A172 (cell line): ENCODE measurements at regions not wholly inside any gene's neighbourhood (a gene's known extent, or its start where the extent isn't known, plus 50 kb on each side); places are given as distances from the start of the nearest gene placed in this dataset.
A peak's percentile ranks its signal among the peaks of the same experiment; 100 is the strongest.

Experiments used
- DNase-seq: peaks from one replicate; pipeline ENCODE4 v3.0.0-alpha.2; 2015; ENCODE audit warnings: low spot score

DNA sequence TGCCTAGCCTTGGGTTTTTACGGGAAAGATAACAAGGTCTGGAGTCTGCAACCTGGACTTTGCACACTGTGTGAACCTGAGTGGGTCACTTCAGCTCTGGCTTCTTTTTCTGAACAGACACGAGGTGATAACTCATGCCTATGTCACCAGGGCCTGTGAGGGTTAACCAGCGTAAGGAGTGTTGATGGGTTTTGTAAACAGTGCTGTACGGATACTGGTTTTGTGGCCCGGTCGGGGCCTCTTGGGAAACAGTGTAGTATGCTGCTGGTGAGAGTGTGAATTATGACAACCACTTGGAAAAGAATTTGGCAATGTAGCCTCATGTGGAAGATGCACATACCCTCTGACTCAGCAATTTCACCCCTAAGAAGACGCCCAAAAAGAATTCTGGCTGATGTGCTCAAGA lies 266.8 kb downstream of the MN1 start:
- DNase-seq, result peak; percentile 5

DNA sequence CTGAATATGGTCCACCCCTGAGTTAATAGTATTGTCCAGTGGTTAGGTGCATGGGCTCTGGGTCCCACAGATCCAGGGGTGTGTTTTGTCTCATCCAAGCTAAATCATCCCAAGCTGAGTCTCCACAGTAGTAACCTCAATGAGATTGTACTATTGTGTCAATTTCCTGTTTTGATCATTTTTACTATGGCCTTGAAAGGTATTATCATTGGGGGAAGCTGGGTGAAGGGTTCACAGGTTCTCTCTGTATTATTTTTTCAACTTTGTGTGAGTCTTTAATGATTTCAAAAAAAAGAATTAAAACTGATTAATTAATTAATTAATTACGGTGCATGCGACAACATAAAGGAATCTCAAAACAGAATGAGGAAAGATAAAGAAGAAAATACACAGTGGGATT lies 266.1 kb downstream of the MN1 start:
- no peak for DNase-seq

DNA sequence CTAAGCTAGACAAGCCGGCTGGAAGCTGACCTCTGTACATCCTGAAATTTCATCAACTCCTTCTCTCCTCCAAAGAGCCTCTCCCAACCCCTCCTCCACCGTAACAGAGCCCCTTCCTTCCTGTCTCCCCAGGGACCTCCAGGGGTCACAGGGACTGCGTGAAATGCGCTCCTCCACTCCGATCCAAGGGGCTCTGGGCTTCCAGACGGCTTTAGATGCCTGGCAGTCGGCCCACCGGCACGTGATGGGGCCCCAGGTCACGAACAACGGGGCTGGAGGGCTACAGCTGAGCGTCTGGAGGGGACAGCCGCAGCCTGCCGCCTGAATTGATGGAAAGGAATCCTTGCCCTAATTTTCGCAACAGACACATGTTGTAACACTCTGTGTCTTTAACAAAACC lies 264.1 kb downstream of the MN1 start:
- DNase-seq, result no peak

DNA sequence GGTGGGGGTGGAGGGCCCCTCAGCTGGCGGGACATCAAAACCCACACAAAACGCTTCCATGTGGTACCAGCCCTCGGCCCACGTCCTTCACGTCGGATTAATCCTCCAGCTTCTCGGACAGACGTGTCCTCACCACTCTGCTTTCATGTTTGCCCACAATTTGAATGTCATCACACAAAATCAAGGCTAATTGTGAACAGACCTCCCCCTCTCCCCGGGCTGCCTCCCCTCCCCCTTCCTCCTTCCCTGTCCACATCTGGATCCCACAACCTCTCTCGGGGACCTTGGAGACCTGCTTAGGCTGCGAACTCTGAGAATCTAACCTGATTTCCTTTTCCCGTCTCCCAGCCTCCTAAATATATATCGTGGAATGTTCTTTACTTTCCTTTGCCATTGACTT lies 262.9 kb downstream of the MN1 start:
- DNase-seq, result no peak

DNA sequence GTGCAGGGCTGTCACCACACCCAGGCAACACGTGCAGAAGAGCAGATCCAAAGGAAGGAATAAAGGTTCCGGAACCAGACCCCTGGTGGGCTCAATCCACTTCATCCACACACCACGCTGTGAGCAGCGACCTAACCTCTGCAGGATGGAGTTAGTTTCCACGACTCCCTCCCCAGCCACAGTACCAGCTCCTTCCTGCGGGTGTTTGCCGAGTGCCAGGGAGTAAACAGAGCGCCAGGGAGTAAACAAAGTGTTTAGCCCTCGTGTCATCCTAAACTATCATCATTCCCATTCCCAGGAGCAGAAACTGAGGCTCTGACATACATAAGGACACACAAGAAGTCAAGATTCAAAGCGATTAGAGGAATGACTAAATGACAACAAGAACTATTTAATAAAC lies 261.3 kb downstream of the MN1 start:
- no peak for DNase-seq

DNA sequence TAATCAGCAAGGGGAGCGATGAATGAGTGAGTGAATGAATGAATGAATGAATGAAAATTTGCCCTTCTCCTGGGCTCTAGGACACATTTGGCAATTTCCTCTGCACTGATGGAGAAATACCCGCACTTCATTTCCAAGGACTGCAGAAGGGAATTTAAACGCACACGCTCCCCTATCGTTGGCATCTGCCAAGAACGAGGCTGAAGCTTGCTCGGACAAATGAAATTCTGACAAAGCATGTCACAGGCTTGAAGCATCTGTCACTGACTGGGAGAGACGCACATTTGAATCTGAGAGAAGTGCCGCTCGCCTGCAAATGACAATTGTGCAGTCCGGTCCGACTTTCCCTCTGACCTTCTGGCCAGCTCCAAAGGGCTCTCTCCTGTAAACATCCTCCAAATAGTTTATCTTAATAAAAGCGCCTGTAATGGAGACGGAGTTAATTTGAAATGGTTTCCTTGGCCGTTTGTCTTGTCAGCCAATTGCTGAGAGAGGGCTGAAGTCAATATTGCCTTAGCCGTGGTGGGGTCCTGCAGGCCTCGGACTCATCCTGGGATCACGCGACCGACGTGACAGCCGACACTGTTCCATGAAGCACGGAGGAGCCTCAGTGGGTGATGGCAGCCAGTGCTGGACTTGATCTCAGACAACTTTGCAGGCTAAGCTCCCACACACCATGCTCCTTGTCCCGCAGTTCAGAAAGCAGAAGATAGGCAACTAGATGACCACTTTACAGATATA lies 260.7 kb downstream of the MN1 start:
- no peak for DNase-seq

DNA sequence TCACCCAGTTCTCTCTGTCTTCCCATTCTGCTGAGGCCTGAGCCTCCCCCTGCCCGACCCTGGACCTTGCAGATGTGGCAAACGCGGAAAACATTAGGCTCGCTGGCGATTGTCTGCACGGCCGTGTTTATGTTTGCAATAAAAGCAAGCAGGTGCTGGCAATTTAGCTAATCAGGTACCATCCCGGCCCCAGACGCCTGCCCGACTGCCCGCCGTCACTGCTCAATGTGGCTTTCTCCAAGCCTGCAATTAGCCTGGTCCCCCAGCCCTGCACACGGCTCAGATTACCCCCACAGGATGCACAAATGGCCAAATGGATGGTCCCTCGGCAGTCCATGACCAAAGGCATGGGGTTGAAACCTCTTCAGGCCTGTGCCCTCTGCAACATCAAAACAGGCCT lies 259.7 kb downstream of the MN1 start:
- no peak for DNase-seq

DNA sequence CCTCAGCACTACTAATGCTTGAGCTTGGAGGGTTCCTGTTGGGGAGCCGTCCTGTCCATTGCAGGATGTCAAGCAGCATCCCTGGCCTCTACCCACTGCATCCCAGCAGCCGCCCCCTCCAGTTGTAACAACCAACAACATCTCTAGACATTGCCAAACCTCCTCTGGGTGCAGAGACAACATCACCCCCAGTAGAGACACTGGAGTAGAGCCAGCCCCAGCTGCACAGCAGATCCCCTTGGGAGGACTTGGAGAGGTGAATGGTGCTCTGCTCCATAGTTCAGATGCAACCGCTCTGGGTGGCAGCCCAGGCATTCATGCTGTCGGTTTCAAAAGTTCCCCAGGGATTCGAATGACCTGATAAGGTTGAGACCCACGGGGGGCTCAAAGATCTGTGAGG lies 259.0 kb downstream of the MN1 start:
- no peak for DNase-seq

DNA sequence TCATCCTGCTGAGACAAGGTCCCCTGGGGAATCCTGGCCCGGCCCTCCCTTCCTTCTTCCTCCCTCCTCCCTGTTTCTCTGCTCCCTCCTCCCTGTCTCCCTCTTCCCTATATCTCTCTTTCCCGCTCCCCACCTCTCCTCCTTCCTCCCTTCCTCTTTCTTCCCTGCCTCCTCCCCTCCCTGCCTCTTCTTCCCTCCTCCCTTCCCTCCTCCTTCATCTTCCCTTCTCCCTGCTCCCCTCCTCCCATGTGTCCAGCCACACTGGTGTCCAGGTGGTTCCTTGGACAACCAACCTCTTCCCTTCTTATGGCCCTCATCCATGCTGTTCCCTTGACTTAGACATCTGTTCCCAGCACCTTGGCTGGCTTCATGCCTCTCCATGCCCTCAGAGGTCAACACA lies 258.1 kb downstream of the MN1 start:
- no peak for DNase-seq

DNA sequence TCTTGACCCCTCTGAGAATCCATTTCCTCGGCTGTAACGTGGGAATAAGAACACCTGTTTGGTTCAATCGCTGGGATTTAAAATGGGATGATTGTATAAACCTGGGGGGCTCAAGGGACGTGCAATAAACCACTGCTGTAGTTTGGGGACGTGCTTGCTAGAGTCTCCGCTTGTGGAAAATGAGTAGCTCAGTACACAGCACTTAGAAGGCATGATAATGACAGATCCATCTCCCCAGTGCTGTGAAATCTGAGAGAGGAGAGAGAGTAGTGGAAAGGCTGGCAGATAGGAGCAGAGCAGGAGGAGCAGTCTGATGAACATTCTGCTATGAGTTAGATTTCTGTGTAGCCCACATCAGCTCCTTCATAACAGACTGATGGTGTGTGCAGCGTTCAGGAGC lies 256.5 kb downstream of the MN1 start:
- DNase-seq, result no peak

DNA sequence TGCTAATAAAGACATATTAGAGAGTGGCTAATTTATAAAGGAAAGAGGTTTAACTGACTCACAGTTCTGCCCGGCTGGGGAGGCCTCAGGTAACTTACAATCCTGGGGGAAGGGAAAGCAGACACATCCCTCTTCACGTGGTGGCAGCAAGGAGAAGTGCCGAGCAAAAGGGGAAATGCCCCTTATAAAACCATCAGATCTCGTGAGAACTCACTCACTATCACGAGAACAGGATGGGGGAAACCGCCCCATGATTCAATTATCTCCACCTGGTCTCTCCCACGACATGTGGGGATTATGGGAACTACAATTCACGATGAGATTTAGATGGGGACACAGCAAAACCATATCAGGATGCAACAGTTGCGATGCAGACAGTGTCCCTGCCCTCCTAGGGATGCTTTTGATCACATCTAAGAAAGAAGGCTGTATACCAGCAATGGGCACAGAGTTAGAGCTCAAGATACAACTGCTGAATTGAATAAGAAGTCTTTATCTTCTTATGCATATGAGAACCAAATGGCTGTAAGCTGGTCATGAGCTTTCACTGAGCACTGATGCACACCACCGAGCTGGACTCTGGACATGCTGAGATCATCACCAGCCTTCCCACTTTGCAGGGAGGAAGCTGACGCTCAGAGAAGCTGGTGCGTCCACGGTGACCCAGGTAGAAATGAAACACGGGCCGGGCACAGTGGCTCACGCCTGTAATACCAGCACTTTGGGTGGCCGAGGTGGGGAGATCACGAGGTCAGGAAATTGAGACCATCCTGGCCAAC lies 255.2 kb downstream of the MN1 start:
- no peak for DNase-seq

DNA sequence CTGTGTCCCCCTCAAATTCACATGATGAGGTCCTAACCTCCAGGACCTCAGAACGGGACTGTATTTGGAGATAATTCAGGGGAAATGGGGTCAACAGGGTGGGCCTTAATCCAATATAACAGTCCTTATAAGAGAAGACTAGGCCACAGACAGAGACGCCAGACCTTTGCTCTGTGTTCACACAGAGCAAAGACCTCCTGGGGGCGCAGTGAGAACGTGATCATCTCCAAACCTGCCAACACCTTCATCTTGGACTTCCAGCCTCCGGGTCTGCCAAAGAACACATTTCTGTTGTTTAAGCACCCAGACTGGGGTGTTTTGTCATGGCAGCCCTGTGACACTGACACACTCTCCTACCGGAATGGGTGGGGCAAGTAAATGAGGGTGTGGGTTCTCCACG lies 250.2 kb downstream of the MN1 start:
- DNase-seq, result no peak

DNA sequence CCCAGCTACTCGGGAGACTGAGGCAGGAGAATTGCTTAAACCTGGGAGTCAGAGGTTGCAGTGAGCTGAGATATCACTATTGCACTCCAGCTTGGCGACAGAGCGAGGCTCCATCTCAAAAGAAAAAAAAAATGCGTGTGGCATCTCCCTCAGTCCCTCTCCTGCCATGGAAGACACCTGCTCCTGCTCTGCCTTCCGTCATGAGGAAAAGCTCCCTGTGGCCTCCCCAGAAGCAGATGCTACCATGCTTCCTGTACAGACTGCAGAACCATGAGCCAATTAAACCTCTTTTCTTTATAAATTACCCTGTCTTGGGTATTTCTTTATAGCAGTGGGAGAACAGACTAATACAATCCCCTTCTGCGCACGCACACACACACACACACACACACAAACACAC lies 249.4 kb downstream of the MN1 start:
- no peak for DNase-seq

DNA sequence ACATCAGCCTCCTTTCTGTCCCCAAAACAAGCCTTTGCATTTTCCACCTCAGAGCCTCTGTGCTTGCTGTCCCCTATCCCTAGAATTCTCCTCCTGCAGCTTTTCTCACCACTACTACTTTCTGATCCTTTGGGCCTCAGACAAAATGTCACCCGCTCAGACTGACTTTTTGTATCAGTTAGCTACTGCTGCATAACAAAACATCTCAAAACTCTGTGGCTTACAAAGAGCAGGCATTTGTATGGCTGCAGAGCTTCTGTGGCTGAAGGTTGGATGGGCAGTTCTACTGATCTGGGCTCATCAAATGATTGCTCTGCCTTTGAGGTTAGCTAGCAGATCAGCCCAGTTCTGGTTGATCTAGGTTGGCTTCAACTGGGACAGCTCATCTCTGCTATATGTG lies 248.7 kb downstream of the MN1 start:
- DNase-seq, result no peak

DNA sequence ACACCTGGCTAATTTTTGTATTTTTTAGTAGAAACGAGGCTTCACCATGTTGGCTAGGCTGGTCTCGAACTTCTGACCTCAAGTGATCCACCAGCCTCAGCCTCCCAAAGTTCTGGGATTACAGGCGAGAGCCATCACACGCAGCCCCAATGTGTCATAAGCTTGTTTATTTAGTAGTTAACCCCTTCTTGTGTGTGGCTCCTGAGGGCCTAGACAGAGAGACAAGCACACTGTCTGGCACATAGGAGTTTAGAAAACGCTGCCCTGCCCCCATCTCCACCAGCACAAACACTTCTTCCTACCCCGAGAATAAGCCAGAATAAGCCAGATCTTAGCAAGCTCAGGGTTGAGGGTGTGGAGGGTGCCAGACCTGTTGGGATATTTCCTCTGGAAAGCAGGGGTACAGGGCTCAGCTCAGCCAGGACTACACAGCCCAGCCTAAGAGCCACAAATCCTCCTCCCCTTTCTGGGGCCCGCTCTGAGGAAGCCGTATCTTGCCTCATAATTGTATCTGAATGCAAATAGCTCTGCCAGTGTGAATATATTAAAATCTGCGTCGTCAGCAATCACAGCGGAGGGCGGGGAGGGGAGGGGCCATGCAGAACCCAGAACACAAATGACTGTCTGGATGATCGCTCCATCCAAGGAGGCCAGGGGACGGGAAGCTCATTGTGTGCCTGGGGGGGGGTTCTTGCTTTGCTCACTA lies 247.3 kb downstream of the MN1 start:
- DNase-seq, result no peak

DNA sequence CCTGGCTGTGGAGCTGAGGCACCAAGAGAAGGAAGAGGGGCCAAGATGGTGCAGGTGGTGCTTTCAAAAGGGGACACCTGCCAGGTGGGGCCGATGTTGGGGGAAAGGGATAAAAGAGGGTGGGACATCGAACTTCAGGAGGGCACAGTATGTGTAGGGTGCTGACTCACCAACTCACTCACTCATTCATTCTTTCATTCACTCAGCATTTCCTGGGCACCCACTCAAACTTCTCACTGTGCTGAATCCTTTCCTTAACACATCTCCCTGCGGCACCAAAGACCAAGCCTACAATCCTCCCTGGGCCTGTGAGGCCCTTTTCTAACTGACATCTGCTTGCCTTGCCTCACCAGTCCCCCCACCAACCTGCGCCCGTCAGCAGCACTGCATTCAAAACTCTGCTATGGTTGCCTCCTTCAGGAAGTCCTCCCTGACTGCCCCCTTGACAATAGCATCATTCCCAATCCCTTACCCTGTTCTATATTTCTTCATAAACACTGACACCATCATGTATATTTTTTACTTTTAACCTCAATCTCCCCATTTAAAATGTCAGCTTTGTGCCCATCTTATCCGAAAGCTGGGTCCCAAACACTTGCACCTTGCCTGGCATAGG lies 246.6 kb downstream of the MN1 start:
- no peak for DNase-seq

DNA sequence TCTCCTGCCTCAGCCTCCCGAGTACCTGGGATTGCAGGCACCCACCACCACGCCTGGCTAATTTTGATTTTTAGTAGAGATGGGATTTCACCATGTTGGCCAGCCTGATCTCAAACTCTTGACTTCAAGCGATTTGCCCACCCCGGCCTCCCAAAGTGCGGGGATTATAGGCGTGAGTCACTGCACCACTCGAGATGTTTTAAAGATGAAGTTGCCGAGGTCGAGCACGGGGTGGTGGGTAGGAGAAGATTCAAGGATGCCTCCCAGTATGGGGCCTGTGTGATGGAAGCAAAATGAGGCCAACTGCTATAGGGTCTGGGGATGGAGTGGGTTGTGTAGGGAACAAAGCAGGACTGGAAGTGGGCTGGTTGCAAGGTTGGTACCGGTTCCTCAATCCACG lies 245.2 kb downstream of the MN1 start:
- DNase-seq, result no peak

DNA sequence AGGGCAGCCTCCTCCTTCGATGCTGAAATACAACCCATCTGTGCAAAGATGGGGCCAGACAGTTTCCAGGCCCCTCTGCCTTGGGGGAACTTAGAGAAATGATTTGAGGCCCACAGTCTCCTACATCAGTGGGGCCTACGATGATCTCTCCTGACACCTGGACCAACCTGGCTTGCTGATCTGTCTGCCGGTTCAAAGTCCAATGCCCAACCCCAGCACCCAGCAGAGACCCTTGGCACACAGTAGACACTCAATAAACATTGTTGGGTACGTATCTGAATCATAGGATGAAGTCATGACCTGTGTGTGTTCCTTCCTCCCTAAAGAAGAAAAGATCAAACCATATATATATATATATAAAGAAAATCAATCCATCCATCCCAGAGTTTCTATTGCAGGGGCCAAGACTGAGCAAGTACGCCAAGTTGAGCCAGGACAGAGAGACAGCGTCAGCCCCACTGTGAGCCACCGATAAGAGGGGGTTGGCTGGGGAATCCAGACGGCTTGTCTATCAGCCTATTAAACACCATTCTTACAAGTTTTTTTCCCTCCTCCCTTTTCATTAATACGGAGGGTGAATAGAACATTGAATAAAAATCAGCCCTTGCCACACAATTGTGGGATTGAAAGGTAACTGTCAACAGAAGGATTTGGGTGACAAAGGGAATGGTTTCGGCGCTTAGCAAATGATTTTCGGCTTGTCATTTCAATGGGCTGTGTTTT lies 244.1 kb downstream of the MN1 start:
- DNase-seq, result no peak

DNA sequence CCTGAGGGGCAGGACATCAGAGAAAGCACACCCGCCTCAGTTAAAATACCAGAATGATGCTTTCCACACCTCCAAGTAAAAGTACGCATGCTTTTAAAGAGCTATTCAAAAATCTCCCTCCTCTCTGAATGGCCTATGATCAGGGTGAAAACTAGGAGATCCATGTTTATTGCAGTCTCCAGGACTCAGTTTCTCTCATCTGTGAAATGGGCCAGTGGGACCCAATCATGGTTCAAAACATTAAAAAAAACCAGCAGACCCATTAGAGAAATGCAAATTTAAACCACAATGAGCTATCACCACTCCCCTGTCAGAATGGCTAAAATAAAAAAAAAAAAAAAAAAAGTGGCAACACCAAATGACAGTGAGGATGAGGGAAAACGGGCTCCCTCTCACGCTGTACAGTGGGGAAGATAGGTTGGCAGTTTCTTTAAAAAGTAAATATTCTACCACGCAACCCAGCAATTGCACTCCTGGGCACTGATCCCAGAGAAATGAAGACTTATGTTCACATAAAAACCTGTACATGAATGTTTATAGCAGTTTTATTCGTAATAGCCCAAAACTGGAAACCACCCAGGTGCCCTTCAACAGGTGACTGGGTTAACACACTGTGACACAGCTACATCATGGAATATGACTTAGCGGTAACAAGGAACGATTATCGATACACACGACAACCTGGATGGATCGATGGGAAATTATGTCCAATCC lies 242.7 kb downstream of the MN1 start:
- no peak for DNase-seq

DNA sequence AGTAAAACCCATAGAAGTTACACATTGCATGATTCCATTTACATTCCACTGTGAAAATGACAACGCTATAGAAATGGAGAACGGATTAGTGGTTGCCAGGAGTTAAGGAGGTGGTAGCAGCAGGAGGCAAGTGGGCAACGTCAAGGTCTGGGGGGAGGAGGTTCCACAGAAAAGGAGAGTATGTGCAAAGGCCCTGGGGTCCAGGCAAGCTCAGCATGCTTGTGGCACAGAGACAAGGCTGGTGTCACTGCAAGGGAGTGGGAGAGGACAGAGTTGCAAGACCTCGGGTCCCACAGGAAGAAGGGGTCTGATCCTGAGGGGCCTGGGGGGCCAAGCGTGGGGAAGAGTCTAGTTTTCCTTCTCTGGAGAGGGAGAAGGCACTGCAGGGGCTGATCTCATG lies 240.8 kb downstream of the MN1 start:
- no peak for DNase-seq

DNA sequence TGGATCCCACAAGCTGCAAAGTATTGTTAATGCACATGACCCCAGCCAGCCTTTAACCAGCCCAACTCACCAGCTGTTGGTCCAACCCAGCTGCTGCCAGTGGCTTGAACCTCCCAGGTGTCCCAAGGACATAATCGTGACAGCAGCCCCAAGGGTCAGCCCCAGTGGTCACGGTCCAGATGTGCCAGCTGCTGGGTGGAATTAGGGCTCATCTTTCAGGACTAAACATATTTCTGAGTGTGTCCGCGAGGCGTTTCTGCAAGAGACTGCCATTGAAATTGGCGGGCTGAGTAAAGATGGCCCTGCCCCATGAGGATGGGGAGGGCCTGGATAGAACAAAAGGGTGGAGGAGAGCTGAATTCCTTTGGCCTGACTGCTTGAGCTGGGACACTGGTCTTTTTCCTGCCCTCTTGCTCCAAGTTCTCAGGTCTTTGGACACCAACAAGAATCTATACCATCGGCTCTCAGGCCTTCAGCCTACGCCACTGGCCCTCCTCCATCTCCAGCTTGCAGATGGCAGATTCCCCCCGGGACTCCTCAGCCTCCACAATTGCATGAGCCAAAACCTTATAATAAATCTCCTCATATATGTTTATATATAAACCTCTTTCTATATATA lies 240.2 kb downstream of the MN1 start:
- no peak for DNase-seq
